ENCODE measurements at regions not wholly inside any gene's neighbourhood (a gene's known extent, or its start where the extent isn't known, plus 50 kb on each side); places are given as distances from the start of the nearest gene placed in this dataset.

DNA sequence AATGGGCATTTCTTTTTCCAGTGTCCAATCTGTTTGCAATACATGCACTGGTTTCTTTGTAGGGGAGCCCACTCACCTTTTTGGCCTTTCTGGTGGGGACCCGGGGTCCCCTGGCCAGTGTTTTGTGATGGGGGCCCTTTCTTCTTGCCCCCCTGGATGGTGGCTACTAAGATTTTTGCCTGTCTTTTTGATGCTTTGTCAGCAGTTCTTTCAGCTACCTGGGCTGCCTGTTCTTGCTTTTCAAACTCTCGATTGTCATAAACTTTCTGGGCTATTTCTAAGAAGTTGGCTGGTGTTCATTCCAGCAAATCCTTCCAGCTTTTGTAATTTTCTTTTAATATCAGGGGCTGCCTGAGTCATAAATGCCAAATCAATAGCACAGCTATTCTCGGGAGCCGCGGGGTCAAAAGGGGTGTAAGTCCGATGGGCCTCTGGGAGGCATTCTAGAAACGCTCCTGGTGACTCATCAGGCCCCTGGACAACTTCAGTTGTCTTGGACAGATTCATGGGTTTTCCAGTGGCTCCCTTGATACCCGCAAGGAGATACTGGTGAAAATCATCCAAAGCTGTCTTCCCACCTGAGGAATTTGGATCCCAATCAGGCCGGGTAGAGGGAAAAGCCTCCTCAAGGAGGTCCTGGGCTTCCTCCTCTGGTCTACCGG, 79.0 kb downstream of the PRR15 start:
- TF ChIP-seq, protein P1, sequence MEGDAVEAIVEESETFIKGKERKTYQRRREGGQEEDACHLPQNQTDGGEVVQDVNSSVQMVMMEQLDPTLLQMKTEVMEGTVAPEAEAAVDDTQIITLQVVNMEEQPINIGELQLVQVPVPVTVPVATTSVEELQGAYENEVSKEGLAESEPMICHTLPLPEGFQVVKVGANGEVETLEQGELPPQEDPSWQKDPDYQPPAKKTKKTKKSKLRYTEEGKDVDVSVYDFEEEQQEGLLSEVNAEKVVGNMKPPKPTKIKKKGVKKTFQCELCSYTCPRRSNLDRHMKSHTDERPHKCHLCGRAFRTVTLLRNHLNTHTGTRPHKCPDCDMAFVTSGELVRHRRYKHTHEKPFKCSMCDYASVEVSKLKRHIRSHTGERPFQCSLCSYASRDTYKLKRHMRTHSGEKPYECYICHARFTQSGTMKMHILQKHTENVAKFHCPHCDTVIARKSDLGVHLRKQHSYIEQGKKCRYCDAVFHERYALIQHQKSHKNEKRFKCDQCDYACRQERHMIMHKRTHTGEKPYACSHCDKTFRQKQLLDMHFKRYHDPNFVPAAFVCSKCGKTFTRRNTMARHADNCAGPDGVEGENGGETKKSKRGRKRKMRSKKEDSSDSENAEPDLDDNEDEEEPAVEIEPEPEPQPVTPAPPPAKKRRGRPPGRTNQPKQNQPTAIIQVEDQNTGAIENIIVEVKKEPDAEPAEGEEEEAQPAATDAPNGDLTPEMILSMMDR (conservative IDR thresholded peaks at IDR 0.05 in 1 of 2, IDR thresholded peaks at IDR 0.05 in 1 of 2; ENCODE audit: low read depth in 1 of 2, low read length in 2 of 2), result no peak
- TF ChIP-seq EZH2 (IDR thresholded peaks at IDR 0.05; ENCODE audit: low read length, missing control alignments), result no peak
